ENCODE measurements at regions not wholly inside any gene's neighbourhood (a gene's known extent, or its start where the extent isn't known, plus 50 kb on each side); places are given as distances from the start of the nearest gene placed in this dataset.

GRCh38 chr1:4275083-4275482, 375.0 kb upstream of the C1orf174 start:
- 89 to 90% methylated on average over 9 of the region's 9 CpGs for WGBS, 2 donors
- Histone ChIP-seq H3K36me3 (no peaks in the 10 kb centered on the region), H3K27ac (no peak overlapping the region), H3K4me1 (no peaks in the 10 kb centered on the region), H3K4me3 (replicated peaks in 1 of 3) (no peak overlapping the region), H3K27me3 (no peaks in the 10 kb centered on the region), H3K9me3 (no peaks in the 10 kb centered on the region)
- DNase-seq = no peak
- TF ChIP-seq POLR2A (IDR thresholded peaks at IDR 0.05) = no peak
- TF ChIP-seq, protein P1, sequence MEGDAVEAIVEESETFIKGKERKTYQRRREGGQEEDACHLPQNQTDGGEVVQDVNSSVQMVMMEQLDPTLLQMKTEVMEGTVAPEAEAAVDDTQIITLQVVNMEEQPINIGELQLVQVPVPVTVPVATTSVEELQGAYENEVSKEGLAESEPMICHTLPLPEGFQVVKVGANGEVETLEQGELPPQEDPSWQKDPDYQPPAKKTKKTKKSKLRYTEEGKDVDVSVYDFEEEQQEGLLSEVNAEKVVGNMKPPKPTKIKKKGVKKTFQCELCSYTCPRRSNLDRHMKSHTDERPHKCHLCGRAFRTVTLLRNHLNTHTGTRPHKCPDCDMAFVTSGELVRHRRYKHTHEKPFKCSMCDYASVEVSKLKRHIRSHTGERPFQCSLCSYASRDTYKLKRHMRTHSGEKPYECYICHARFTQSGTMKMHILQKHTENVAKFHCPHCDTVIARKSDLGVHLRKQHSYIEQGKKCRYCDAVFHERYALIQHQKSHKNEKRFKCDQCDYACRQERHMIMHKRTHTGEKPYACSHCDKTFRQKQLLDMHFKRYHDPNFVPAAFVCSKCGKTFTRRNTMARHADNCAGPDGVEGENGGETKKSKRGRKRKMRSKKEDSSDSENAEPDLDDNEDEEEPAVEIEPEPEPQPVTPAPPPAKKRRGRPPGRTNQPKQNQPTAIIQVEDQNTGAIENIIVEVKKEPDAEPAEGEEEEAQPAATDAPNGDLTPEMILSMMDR (IDR thresholded peaks at IDR 0.05) = no peak
- intact Hi-C loops (cut with DNase I) = no loop called here

DNA sequence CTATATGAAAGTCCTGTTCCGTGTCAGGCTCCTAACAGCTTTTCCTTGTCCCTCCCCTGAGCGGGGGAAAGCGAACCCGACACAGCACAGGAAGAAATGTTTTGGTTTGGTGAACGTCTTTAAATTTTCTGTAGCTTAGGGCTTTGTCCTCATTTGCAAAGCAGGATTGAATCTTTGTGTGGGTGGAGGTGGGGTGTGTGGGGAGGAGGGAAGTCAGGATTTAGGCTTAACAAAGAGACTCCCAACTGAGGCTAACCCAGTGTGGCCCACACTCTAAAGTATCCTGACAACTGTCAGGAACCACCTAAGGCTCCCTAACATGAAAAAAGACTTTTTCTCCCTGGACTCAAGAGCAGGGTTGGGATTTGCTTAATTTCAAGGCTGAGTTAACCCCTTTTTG, 376.2 kb upstream of the C1orf174 start:
- intact Hi-C loops (cut with DNase I) = no loop called here
- Histone ChIP-seq H3K9me3 (no peaks in the 10 kb centered on the region), H3K27ac (no peak overlapping the region), H3K4me1 (no peaks in the 10 kb centered on the region), H3K4me3 (replicated peaks in 1 of 3) (no peak overlapping the region), H3K27me3 (no peaks in the 10 kb centered on the region), H3K36me3 (no peaks in the 10 kb centered on the region)
- DNase-seq = no peak
- 10 to 17% methylated on average over 5 of the region's 5 CpGs for WGBS, 2 donors
- TF ChIP-seq, protein P1 (IDR thresholded peaks at IDR 0.05) = no peak

- no peaks in the 10 kb centered on the region for H3K27me3 ChIP-seq
- no peaks in the 10 kb centered on the region for H3K9me3 ChIP-seq
- DNase-seq = no peak
- H3K36me3 ChIP-seq = no peaks in the 10 kb centered on the region
- 71 to 74% methylated on average over 2 of the region's 2 CpGs for WGBS, 2 donors
- H3K27ac ChIP-seq = no peak overlapping the region
- no peaks in the 10 kb centered on the region for H3K4me1 ChIP-seq
- intact Hi-C loops (cut with DNase I) = no loop called here
- TF ChIP-seq POLR2A (IDR thresholded peaks at IDR 0.05) = no peak
- TF ChIP-seq, protein P1 (IDR thresholded peaks at IDR 0.05) = no peak
- H3K4me3 ChIP-seq (replicated peaks in 1 of 3) = no peak overlapping the region
Measured at GRCh38 chr1:4277598-4277997, 376.8 kb upstream of the AJAP1 start.

DNA sequence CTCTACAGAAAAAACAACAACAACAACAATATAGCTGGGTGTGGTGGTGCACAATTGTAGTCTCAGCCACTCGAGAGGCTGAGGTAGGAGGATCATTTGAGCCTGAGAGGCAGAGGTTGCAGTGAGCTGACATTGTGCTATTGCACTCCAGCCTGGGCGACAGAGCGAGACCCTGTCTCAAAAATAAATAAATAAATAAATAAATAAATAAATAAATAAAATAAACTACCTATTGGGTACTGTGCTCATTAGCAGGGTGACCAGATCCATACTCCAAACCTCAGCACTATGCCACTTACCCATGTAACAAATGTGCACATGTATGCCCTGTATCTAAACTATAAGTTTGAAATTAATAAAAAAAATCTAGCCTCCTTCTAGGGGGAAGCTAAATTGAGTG, 369.4 kb upstream of the AJAP1 start:
- H3K4me1 ChIP-seq = no peaks in the 10 kb centered on the region
- no peak overlapping the region for H3K27ac ChIP-seq

DNA sequence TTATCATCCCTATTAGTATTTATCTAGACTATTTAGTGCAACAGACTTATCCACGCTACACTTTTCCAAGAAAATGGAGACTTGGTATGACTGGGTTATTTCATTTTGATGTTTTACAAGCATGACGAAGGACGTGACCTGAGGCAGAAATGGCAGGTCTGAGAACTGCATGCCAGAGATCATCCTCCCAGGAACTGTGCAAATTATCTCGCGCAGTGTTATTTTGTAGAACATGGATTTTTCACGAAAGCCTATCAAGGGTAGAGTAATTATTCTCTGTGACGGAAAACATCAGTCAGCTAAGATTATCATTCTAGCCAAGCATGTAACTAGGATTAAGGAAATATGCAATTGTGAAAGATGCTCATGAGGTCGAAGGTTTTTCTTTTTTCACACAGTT, 361.5 kb upstream of the AJAP1 start:
- Histone ChIP-seq H3K27ac (no peak overlapping the region), H3K4me1 (no peaks in the 10 kb centered on the region), H3K4me3 (replicated peaks in 1 of 3) (no peak overlapping the region), H3K9me3 (no peaks in the 10 kb centered on the region), H3K36me3 (no peaks in the 10 kb centered on the region), H3K27me3 (no peaks in the 10 kb centered on the region)
- DNase-seq = no peak
- WGBS, 2 donors = 82 to 88% methylated on average over 8 of the region's 8 CpGs
- TF ChIP-seq, protein P1 (IDR thresholded peaks at IDR 0.05) = no peak
- no peak for TF ChIP-seq POLR2A (IDR thresholded peaks at IDR 0.05)
- intact Hi-C loops (cut with DNase I) = no loop called here

More for the DNA sequence above, 369.4 kb upstream of the AJAP1 start:
- H3K27me3 ChIP-seq = no peaks in the 10 kb centered on the region
- no peaks in the 10 kb centered on the region for H3K36me3 ChIP-seq
- H3K9me3 ChIP-seq = no peaks in the 10 kb centered on the region
- intact Hi-C loops (cut with DNase I) = no loop called here
- TF ChIP-seq, protein P1 (IDR thresholded peaks at IDR 0.05) = no peak
- no peak for TF ChIP-seq POLR2A (IDR thresholded peaks at IDR 0.05)
- WGBS, 2 donors = 87 to 91% methylated on average over 3 of the region's 3 CpGs
- no peak overlapping the region for H3K4me3 ChIP-seq (replicated peaks in 1 of 3)
- DNase-seq = no peak

Data from thyroid gland (tissue), 4 donors.